ENCODE measurements at regions not wholly inside any gene's neighbourhood (a gene's known extent, or its start where the extent isn't known, plus 50 kb on each side); places are given as distances from the start of the nearest gene placed in this dataset.

GRCh38 chr2:587087-587960 lies 89.9 kb downstream of the TMEM18 start:
- Histone ChIP-seq H4K20me1 (replicated peaks; ENCODE audit: control insufficient read depth, extremely low read depth, insufficient read depth, low read length) (no peaks in the 10 kb centered on the region), H3K36me3 (ENCODE audit: control insufficient read depth in 2 of 2, extremely low read depth in 1 of 2, insufficient read depth in 2 of 2, low read length in 2 of 2) (no peaks in the 10 kb centered on the region), H3K4me3 (replicated peaks in 1 of 3; ENCODE audit: insufficient read depth in 1 of 3, low read depth in 1 of 3, low read length in 3 of 3) (no peak overlapping the region), H3K9ac (replicated peaks; ENCODE audit: extremely low read depth, insufficient read depth, low read length) (no peak overlapping the region), H3K9me1 (replicated peaks; ENCODE audit: control insufficient read depth, extremely low read depth, insufficient read depth, low read length) (no peaks in the 10 kb centered on the region), H3K9me3 (replicated peaks; ENCODE audit: control insufficient read depth, insufficient read depth, low read length) (peaks cover 3% of the 10 kb centered on the region), H3K27ac (ENCODE audit: insufficient read depth, low read depth, low read length) (no peak overlapping the region), H3K27me3 (ENCODE audit: control insufficient read depth in 2 of 2, insufficient read depth in 2 of 2, low read length in 2 of 2) (no peaks in the 10 kb centered on the region), H3K4me1 (ENCODE audit: control insufficient read depth, extremely low read depth, insufficient read depth, low read length) (no peaks in the 10 kb centered on the region), H3K4me2 (ENCODE audit: insufficient read depth, low read length) (no peak overlapping the region), H3K79me2 (ENCODE audit: control insufficient read depth, insufficient read depth, low read length) (no peaks in the 10 kb centered on the region), H2AFZ (ENCODE audit: low read depth, low read length) (no peak overlapping the region)
- FAIRE-seq (no peak), DNase-seq (ENCODE audit: low read depth, low spot score) (no peak)
- ChIA-PET CTCF (no interaction called here), POLR2A (no interaction called here)
- dilution Hi-C loops (cut with MboI; ENCODE audit: extremely low pct_ligation_motif_present, low sequenced_read_pairs) = no loop called here
- intact Hi-C loops (cut with micrococcal nuclease) = no loop called here
- BruUV-seq (replicated peaks) = no TSS peak
- TF ChIP-seq EZH2 (IDR thresholded peaks at IDR 0.05; ENCODE audit: borderline replicate concordance, low read depth, low read length, severe bottlenecking) = no peak
- TF ChIP-seq GATA2 (IDR thresholded peaks at IDR 0.05; ENCODE audit: insufficient read depth, insufficient read length, low read depth, low read length) = no peak
- TF ChIP-seq CTCF (IDR thresholded peaks at IDR 0.05; ENCODE audit: extremely low read depth in 1 of 2, insufficient read depth in 1 of 2, low read depth in 1 of 2, low read length in 2 of 2) = no peak
- TF ChIP-seq JUN (IDR thresholded peaks at IDR 0.05; ENCODE audit: borderline replicate concordance, insufficient read depth, insufficient read length, low read depth) = no peak
- TF ChIP-seq, protein P1, sequence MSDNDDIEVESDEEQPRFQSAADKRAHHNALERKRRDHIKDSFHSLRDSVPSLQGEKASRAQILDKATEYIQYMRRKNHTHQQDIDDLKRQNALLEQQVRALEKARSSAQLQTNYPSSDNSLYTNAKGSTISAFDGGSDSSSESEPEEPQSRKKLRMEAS (IDR thresholded peaks at IDR 0.05; ENCODE audit: insufficient read depth, insufficient read length) = no peak
- TF ChIP-seq POLR2AphosphoS5 (IDR thresholded peaks at IDR 0.05; ENCODE audit: insufficient read depth, low read depth, low read length) = no peak
- no peak for TF ChIP-seq FOS (IDR thresholded peaks at IDR 0.05; ENCODE audit: borderline replicate concordance, insufficient read depth, low read length)
- TF ChIP-seq POLR2A (IDR thresholded peaks at IDR 0.05; ENCODE audit: low read depth, low read length) = no peak
- no peak for TF ChIP-seq MYC (IDR thresholded peaks at IDR 0.05; ENCODE audit: low read depth, low read length)

Measured in endothelial cell of umbilical vein (primary cell).